Loucy (cell line): ENCODE measurements at regions not wholly inside any gene's neighbourhood (a gene's known extent, or its start where the extent isn't known, plus 50 kb on each side); places are given as distances from the start of the nearest gene placed in this dataset.
A peak's percentile ranks its signal among the peaks of the same experiment; 100 is the strongest.

Source experiments
- H2AFZ ChIP-seq: fragments of 200-600 bp; sonication (generic); 2 replicates; pipeline ENCODE4 v1.6.0; 2016; ENCODE audit warnings: antibody characterized with exemption, mild to moderate bottlenecking, low read length, moderate library complexity
- H3F3A ChIP-seq: fragments of 200-600 bp; 2 replicates; pipeline ENCODE4 v1.6.0; 2016; ENCODE audit warnings: antibody characterized with exemption, low read depth, mild to moderate bottlenecking
- H3K27me3 ChIP-seq: fragments of 200-600 bp; sonication (generic); 2 replicates; pipeline ENCODE4 v1.6.1; 2014; ENCODE audit warnings: low read length, mild to moderate bottlenecking; ENCODE audit not compliant: insufficient read depth, poor library complexity, severe bottlenecking
- H3K36me3 ChIP-seq: fragments of 200-600 bp; sonication (generic); 2 replicates; pipeline ENCODE4 v1.6.1; 2016; ENCODE audit warnings: low read length; ENCODE audit not compliant: insufficient read depth
- H3K4me1 ChIP-seq: fragments of 200-600 bp; sonication (generic); 2 replicates; pipeline ENCODE4 v1.5.1; 2014; ENCODE audit warnings: low read length, mild to moderate bottlenecking; ENCODE audit not compliant: insufficient read depth, poor library complexity, severe bottlenecking
- H3K4me2 ChIP-seq: fragments of 200-600 bp; sonication (generic); 2 replicates; pipeline ENCODE4 v1.6.0; 2014; ENCODE audit warnings: antibody characterized with exemption, low read length, low read depth, mild to moderate bottlenecking; ENCODE audit not compliant: poor library complexity, severe bottlenecking
- H3K4me3 ChIP-seq: fragments of 200-600 bp; sonication (generic); 2 replicates; pipeline ENCODE4 v1.5.1; 2014; ENCODE audit warnings: low read length, mild to moderate bottlenecking, mixed read lengths; ENCODE audit not compliant: poor library complexity, severe bottlenecking
- H3K79me2 ChIP-seq: fragments of 200-600 bp; sonication (generic); 2 replicates; pipeline ENCODE4 v1.6.1; 2014; ENCODE audit warnings: low read length; ENCODE audit not compliant: insufficient read depth
- H3K9ac ChIP-seq: fragments of 200-600 bp; sonication (generic); 2 replicates; pipeline ENCODE4 v1.6.0; 2014; ENCODE audit warnings: mild to moderate bottlenecking, low read depth, low read length, moderate library complexity; ENCODE audit not compliant: poor library complexity, severe bottlenecking
- H3K9me2 ChIP-seq: fragments of 200-600 bp; sonication (generic); replicated peaks from 2 replicates; pipeline ENCODE4 v1.6.1; 2016; ENCODE audit warnings: low read depth, low read length, mixed read lengths
- H3K9me3 ChIP-seq: fragments of 200-600 bp; sonication (generic); 2 replicates; pipeline ENCODE4 v1.6.1; 2014; ENCODE audit warnings: mild to moderate bottlenecking, antibody characterized with exemption, low read length, low read depth; ENCODE audit not compliant: insufficient read depth
- H4K20me1 ChIP-seq: fragments of 200-600 bp; sonication (generic); 2 replicates; pipeline ENCODE4 v1.6.0; 2014; ENCODE audit warnings: antibody characterized with exemption, low read length, mild to moderate bottlenecking; ENCODE audit not compliant: insufficient read depth, poor library complexity, severe bottlenecking
- EZH2phosphoT487 ChIP-seq: fragments of 200-600 bp; IDR thresholded peaks from 2 replicates; pipeline ENCODE4 v1.6.1; 2018; ENCODE audit warnings: antibody characterized with exemption, mild to moderate bottlenecking, moderate library complexity, borderline replicate concordance
- TF ChIP-seq, protein P1 (sequence below): fragments of 200-600 bp; sonication (generic); conservative IDR thresholded peaks from 2 replicates; pipeline ENCODE4 v1.5.1; 2014; ENCODE audit warnings: mild to moderate bottlenecking, antibody characterized with exemption, low read length

DNA sequence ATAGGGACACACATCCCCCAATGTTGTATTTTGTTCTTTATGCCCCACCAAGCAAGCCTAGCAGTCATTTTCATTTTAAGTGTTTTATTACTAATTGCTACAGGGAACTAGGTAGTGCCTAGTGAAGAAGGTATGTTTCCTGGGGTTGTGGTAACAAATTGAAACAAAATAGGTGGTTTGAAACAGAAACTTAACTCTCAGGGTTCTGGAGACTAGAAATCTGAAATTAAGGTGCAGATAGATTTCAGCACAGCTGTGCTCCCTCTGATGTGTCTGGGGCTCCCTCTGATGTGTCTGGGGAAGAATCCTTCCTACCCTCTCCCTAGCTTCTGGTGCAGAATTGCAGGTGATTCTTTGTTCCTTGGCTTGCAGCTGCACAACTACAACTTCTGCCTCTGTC is 390.1 kb downstream of the ZFHX3 start:
- Histone ChIP-seq H3K36me3 (no peaks in the 10 kb centered on the region), H3K4me3 (no peak overlapping the region), H3K4me2 (peak overlapping the region; percentile 58), H3K9ac (peak overlapping the region; percentile 26), H3K9me2 (no peaks in the 10 kb centered on the region), H4K20me1 (no peaks in the 10 kb centered on the region), H2AFZ (peak overlapping the region; percentile 69), H3K27me3 (no peaks in the 10 kb centered on the region), H3K4me1 (peaks cover 23% of the 10 kb centered on the region), H3K79me2 (peaks cover 22% of the 10 kb centered on the region; the same call in 1 of the 2 replicates), H3K9me3 (no peaks in the 10 kb centered on the region), H3F3A (no peaks in the 10 kb centered on the region)
- TF ChIP-seq, protein P1, sequence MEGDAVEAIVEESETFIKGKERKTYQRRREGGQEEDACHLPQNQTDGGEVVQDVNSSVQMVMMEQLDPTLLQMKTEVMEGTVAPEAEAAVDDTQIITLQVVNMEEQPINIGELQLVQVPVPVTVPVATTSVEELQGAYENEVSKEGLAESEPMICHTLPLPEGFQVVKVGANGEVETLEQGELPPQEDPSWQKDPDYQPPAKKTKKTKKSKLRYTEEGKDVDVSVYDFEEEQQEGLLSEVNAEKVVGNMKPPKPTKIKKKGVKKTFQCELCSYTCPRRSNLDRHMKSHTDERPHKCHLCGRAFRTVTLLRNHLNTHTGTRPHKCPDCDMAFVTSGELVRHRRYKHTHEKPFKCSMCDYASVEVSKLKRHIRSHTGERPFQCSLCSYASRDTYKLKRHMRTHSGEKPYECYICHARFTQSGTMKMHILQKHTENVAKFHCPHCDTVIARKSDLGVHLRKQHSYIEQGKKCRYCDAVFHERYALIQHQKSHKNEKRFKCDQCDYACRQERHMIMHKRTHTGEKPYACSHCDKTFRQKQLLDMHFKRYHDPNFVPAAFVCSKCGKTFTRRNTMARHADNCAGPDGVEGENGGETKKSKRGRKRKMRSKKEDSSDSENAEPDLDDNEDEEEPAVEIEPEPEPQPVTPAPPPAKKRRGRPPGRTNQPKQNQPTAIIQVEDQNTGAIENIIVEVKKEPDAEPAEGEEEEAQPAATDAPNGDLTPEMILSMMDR = no peak
- TF ChIP-seq EZH2phosphoT487 = no peak

DNA sequence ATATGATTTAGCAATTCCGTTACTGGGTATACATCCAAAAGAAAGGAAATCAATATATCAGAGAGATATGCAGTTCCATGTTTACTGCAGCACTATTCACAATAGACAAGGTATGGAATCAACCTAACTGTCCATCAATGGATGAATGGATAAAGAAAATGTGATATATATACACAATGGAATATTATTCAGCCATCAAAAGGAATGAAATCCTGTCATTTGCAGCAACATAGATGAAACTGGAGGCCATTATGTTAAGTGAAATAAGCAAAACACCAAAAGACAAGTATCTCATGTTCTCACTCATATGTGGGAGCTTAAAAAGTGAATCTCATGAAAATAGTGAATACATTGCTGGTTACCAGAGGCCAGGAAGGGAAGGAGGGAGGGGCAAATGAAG is 390.8 kb downstream of the ZFHX3 start:
- H4K20me1 ChIP-seq = no peaks in the 10 kb centered on the region
- no peaks in the 10 kb centered on the region for H3K36me3 ChIP-seq
- H2AFZ ChIP-seq = no peak overlapping the region
- H3K27me3 ChIP-seq = no peaks in the 10 kb centered on the region
- no peaks in the 10 kb centered on the region for H3F3A ChIP-seq
- no peak overlapping the region for H3K4me3 ChIP-seq
- no peaks in the 10 kb centered on the region for H3K9me2 ChIP-seq
- peaks cover 18% of the 10 kb centered on the region for H3K4me1 ChIP-seq
- peaks cover 22% of the 10 kb centered on the region; the same call in 1 of the 2 replicates for H3K79me2 ChIP-seq
- no peaks in the 10 kb centered on the region for H3K9me3 ChIP-seq
- TF ChIP-seq, protein P1 = no peak
- TF ChIP-seq EZH2phosphoT487 = no peak
- H3K4me2 ChIP-seq = no peak overlapping the region
- no peak overlapping the region for H3K9ac ChIP-seq

DNA sequence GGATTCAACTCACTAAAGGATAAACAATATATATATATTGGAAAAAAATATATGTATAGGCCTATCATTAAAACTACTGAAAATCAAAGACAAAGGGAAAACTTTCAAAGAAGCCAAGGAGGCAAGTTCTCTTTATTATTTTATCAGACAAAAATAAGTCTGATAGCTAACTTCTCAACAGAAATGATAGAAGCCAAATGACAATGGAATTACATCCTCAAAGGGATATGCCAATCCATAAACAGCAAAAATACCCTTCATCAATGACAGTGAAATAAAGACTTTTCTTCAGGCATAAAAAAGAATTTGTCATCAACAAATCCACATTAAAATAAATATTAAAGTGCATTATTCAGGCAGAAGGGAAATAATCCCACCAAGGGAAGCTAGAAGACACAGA is 393.4 kb downstream of the ZFHX3 start:
- TF ChIP-seq, protein P1 = no peak
- TF ChIP-seq EZH2phosphoT487 = no peak
- Histone ChIP-seq H3K27me3 (no peaks in the 10 kb centered on the region), H3K4me2 (no peak overlapping the region), H3K9me2 (no peaks in the 10 kb centered on the region), H4K20me1 (no peaks in the 10 kb centered on the region), H3F3A (no peaks in the 10 kb centered on the region), H2AFZ (no peak overlapping the region), H3K4me3 (no peak overlapping the region), H3K4me1 (peaks cover 17% of the 10 kb centered on the region), H3K9ac (no peak overlapping the region), H3K79me2 (peaks cover 8% of the 10 kb centered on the region; the same call in 1 of the 2 replicates), H3K36me3 (no peaks in the 10 kb centered on the region), H3K9me3 (no peaks in the 10 kb centered on the region)
